ENCODE measurements at regions not wholly inside any gene's neighbourhood (a gene's known extent, or its start where the extent isn't known, plus 50 kb on each side); places are given as distances from the start of the nearest gene placed in this dataset.
A peak's percentile ranks its signal among the peaks of the same experiment; 100 is the strongest.

- no peak for DNase-seq (ENCODE audit: low spot score)
- CTCF ChIA-PET: interaction anchor here (1.5 kb wide), 1 partner anchor 30 kb away, joined by 3 read pairs; no protein-coding TSS in a partner anchor
- POLR2A ChIA-PET (ENCODE audit: low non-redundant PET): no interaction called here
- no peak overlapping the region for H3K27ac ChIP-seq
- TF ChIP-seq CTCF (conservative IDR thresholded peaks at IDR 0.05; ENCODE audit: low read depth): no peak
These were observed 167.5 kb upstream of the SLC7A11 start for GRCh38 chr4:138409670-138410069.

DNA sequence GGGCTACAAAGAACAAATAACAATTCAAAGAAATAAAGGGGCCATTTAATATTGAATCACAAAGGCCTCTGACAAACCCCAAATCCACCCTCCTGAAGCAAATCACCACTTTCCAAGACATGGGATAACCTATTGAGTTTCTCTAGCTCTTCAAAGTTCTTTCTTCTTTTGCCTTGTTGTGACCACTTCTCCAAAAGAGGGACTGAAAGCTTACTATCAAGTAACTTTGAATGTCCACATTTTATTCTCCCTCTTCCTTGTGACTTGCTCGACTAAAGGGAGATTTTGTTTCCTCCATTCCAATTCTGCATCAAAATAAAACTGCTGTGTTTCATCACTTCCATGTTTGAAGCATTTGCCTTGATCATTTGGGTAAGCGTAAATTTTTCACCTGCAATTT, 166.6 kb upstream of the SLC7A11 start:
- no peak for TF ChIP-seq CTCF (conservative IDR thresholded peaks at IDR 0.05; ENCODE audit: low read depth)
- CTCF ChIA-PET: interaction anchor here (1.5 kb wide), 1 partner anchor 29 kb away, joined by 3 read pairs; no protein-coding TSS in a partner anchor
- H3K27ac ChIP-seq: no peak overlapping the region
- POLR2A ChIA-PET (ENCODE audit: low non-redundant PET): no interaction called here
- DNase-seq (ENCODE audit: low spot score): no peak

GRCh38 chr4:138407329-138407728, 165.2 kb upstream of the SLC7A11 start:
- CTCF ChIA-PET: interaction anchor here (0.5 kb wide), 1 partner anchor 12 kb away, joined by 4 read pairs; no protein-coding TSS in a partner anchor

GRCh38 chr4:138406876-138407275, 164.7 kb upstream of the SLC7A11 start:
- H3K27ac ChIP-seq: no peak overlapping the region
- POLR2A ChIA-PET (ENCODE audit: low non-redundant PET): no interaction called here
- TF ChIP-seq CTCF (conservative IDR thresholded peaks at IDR 0.05; ENCODE audit: low read depth): no peak
- CTCF ChIA-PET: no interaction called here
- DNase-seq (ENCODE audit: low spot score): no peak

More at GRCh38 chr4:138407329-138407728, 165.2 kb upstream of the SLC7A11 start:
- TF ChIP-seq CTCF (conservative IDR thresholded peaks at IDR 0.05; ENCODE audit: low read depth): no peak
- DNase-seq (ENCODE audit: low spot score): no peak
- H3K27ac ChIP-seq: no peak overlapping the region
- POLR2A ChIA-PET (ENCODE audit: low non-redundant PET): no interaction called here

DNA sequence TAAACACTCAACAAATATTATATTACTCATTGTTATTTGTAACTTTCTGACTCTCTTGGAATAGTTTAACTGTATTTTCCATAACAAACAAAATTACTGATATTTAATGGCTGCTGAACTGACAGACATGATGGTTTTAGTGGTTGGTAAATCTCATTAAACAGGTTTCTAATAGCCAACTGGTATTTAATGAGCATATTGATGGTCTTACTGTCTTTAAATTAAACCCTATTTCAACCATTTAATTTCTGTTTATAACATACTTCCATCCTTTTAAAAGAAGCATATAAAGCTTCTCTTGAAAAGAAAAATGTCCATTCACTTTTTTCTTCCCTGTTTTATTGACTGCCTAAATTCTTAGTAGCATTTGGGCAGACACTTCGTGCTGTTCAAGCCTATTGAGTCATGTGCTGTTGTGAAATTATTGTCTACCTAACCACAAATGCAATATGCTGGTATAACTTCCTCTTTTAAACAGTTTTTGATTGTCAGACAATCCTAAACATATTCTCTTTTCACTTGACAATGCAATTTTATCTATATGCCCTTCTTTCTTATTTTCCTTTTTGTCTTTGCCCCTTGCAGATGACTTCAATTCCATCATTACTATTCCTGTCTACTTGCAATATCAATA, 163.9 kb upstream of the SLC7A11 start:
- no peak overlapping the region for H3K27ac ChIP-seq
- no peak for TF ChIP-seq CTCF (conservative IDR thresholded peaks at IDR 0.05; ENCODE audit: low read depth)
- DNase-seq (ENCODE audit: low spot score): peak; percentile 38
- CTCF ChIA-PET: interaction anchor here (0.7 kb wide), 1 partner anchor 120 kb away, joined by 3 read pairs; no protein-coding TSS in a partner anchor
- POLR2A ChIA-PET (ENCODE audit: low non-redundant PET): no interaction called here

- POLR2A ChIA-PET (ENCODE audit: low non-redundant PET): no interaction called here
- peak; percentile 56 for DNase-seq (ENCODE audit: low spot score)
- TF ChIP-seq CTCF (conservative IDR thresholded peaks at IDR 0.05; ENCODE audit: low read depth): no peak
- H3K27ac ChIP-seq: no peak overlapping the region
- CTCF ChIA-PET: interaction anchor here (0.7 kb wide), 1 partner anchor 119 kb away, joined by 3 read pairs; no protein-coding TSS in a partner anchor
These were observed 163.3 kb upstream of the SLC7A11 start for GRCh38 chr4:138405466-138405891.
